CD14-positive monocyte (primary cell): ENCODE measurements at regions not wholly inside any gene's neighbourhood (a gene's known extent, or its start where the extent isn't known, plus 50 kb on each side); places are given as distances from the start of the nearest gene placed in this dataset.
"Not testable (repeated sequence)": the region's sequence is repeated elsewhere in the genome, so short reads cannot be mapped to it uniquely, and the experiment has no call there.

ENCODE experiments used
- DNase-seq, 3 donors: peaks; one replicate each; pipeline ENCODE4 v3.0.0-alpha.2; 2011 to 2022
- H2AFZ ChIP-seq: 2 replicates; pipeline ENCODE4 v1.6.0; 2012; ENCODE audit warnings: mild to moderate bottlenecking, low read depth, low read length, inconsistent platforms; ENCODE audit not compliant: insufficient read depth, poor library complexity, severe bottlenecking
- H3K27ac ChIP-seq, 2 donors: 1 replicate in 1 of 2; 2 replicates in 1 of 2; pipeline ENCODE4 v1.5.1; 2012 to 2013; ENCODE audit warnings: low read length in 2 of 2, control low read depth in 1 of 2, inconsistent platforms in 1 of 2, low read depth in 1 of 2, mild to moderate bottlenecking in 1 of 2
- H3K27me3 ChIP-seq, 2 donors: one replicate each; pipeline versions ENCODE4 v1.6.0 to v1.6.1; 2011 to 2013; ENCODE audit warnings: low read length in 2 of 2; ENCODE audit not compliant: control insufficient read depth in 2 of 2, insufficient read depth in 2 of 2
- H3K36me3 ChIP-seq, 2 donors: replicated peaks in 1 of 2; 1 replicate in 1 of 2; 2 replicates in 1 of 2; pipeline versions ENCODE4 v1.5.1 to v1.6.1; 2012 to 2013; ENCODE audit warnings: low read length in 2 of 2, control low read depth in 1 of 2, inconsistent platforms in 1 of 2, mild to moderate bottlenecking in 1 of 2; ENCODE audit not compliant: insufficient read depth in 2 of 2, control insufficient read depth in 1 of 2
- H3K4me1 ChIP-seq, 2 donors: 1 replicate in 1 of 2; 2 replicates in 1 of 2; pipeline versions ENCODE4 v1.5.1 to v1.6.1; 2012 to 2013; ENCODE audit warnings: low read length in 2 of 2, control low read depth in 1 of 2, inconsistent platforms in 1 of 2, mild to moderate bottlenecking in 1 of 2, moderate library complexity in 1 of 2; ENCODE audit not compliant: insufficient read depth in 2 of 2, control insufficient read depth in 1 of 2
- H3K4me2 ChIP-seq: replicated peaks from 2 replicates; pipeline ENCODE3; 2012; ENCODE audit warnings: low read length, moderate library complexity, mild to moderate bottlenecking; ENCODE audit not compliant: poor library complexity, severe bottlenecking; ENCODE audit errors: extremely low read depth
- H3K4me3 ChIP-seq, 3 experiments: fragments of 200-600 bp in 1 of 3; sonication (generic) in 1 of 3; replicated peaks in 1 of 3; 1 replicate in 2 of 3; 2 replicates in 1 of 3; pipeline ENCODE4 v1.5.1; 2011 to 2013; ENCODE audit warnings: low read length in 3 of 3, mild to moderate bottlenecking in 3 of 3, control low read depth in 2 of 3, low read depth in 2 of 3, inconsistent platforms in 1 of 3, moderate library complexity in 1 of 3
- H3K79me2 ChIP-seq: 2 replicates; pipeline ENCODE4 v1.6.0; 2012; ENCODE audit warnings: mild to moderate bottlenecking, control low read depth, inconsistent platforms, low read length, moderate library complexity; ENCODE audit not compliant: insufficient read depth
- H3K9ac ChIP-seq: 2 replicates; pipeline ENCODE4 v1.6.0; 2017; ENCODE audit warnings: low read length, mild to moderate bottlenecking; ENCODE audit not compliant: insufficient read depth, poor library complexity, severe bottlenecking
- H3K9me3 ChIP-seq, 2 donors: replicated peaks in 1 of 2; 1 replicate in 1 of 2; 2 replicates in 1 of 2; pipeline versions ENCODE4 v1.5.1 to v1.6.1; 2012 to 2013; ENCODE audit warnings: low read length in 2 of 2, control low read depth in 1 of 2; ENCODE audit not compliant: control insufficient read depth in 1 of 2, insufficient read depth in 1 of 2
- H4K20me1 ChIP-seq: 2 replicates; pipeline ENCODE4 v1.6.0; 2012; ENCODE audit warnings: mild to moderate bottlenecking, low read length, control low read depth, moderate library complexity; ENCODE audit not compliant: insufficient read depth
- H3K27ac Mint-ChIP-seq, 7 donors: one replicate each; pipeline ENCODE4 v1.8.0; 2020; ENCODE audit warnings: mild to moderate bottlenecking in 7 of 7, mixed read lengths in 7 of 7, moderate library complexity in 6 of 7, inconsistent platforms in 2 of 7
- H3K27me3 Mint-ChIP-seq, 3 donors: one replicate each; pipeline ENCODE4 v1.8.0; 2021 to 2022; ENCODE audit warnings: low read depth in 3 of 3, mild to moderate bottlenecking in 3 of 3, mixed read lengths in 3 of 3, moderate library complexity in 3 of 3, inconsistent platforms in 1 of 3
- H3K36me3 Mint-ChIP-seq, 2 donors: one replicate each; pipeline ENCODE4 v1.8.0; 2020; ENCODE audit warnings: mixed read lengths in 2 of 2, inconsistent platforms in 1 of 2, mild to moderate bottlenecking in 1 of 2
- H3K4me1 Mint-ChIP-seq: one replicate; pipeline ENCODE4 v1.8.0; 2020; ENCODE audit warnings: mild to moderate bottlenecking, mixed read lengths
- H3K4me3 Mint-ChIP-seq, 2 donors: one replicate each; pipeline ENCODE4 v1.8.0; 2020; ENCODE audit warnings: mild to moderate bottlenecking in 2 of 2, mixed read lengths in 2 of 2, moderate library complexity in 1 of 2
- H3K9me3 Mint-ChIP-seq, 7 donors: one replicate each; pipeline ENCODE4 v1.8.0; 2020 to 2022; ENCODE audit warnings: mixed read lengths in 7 of 7, mild to moderate bottlenecking in 6 of 7, moderate library complexity in 6 of 7, inconsistent platforms in 2 of 7
- CTCF ChIP-seq: fragments of 200-600 bp; IDR thresholded peaks from one replicate; pipeline ENCODE4 v1.8.0; 2022; ENCODE audit warnings: antibody characterized with exemption, mild to moderate bottlenecking
- WGBS: methylation state at CpG from one replicate; pipeline ENCODE4 v1.1.5; 2013; ENCODE audit warnings: missing lambda C conversion rate; ENCODE audit not compliant: insufficient coverage; 5-methylcytosine and 5-hydroxymethylcytosine counted together
- intact Hi-C, 2 donors: fragments of 100-400 bp; cut with micrococcal nuclease; formaldehyde crosslinking; loops; one replicate each; pipeline versions ENCODE4 v1.15.0 to v1.15.1; 2023

GRCh38 chr9:42388846-42389245 lies 205.4 kb downstream of the SPATA31A6 start:
- no peak for DNase-seq
- no peaks in the 10 kb centered on the region for H3K4me1 Mint-ChIP-seq
- no peaks in the 10 kb centered on the region for H4K20me1 ChIP-seq
- WGBS = 77% methylated on average over 5 of the region's 6 CpGs
- H3K27me3 ChIP-seq = no peaks in the 10 kb centered on the region
- no peaks in the 10 kb centered on the region for H3K36me3 ChIP-seq
- H3K4me2 ChIP-seq = no peak overlapping the region
- no peak overlapping the region for H3K4me3 Mint-ChIP-seq
- H3K79me2 ChIP-seq = no peaks in the 10 kb centered on the region
- intact Hi-C loops = no loop called here
- H3K4me3 ChIP-seq = no peak overlapping the region
- H3K27ac ChIP-seq = no peak overlapping the region
- no peaks in the 10 kb centered on the region for H3K36me3 Mint-ChIP-seq
- no peaks in the 10 kb centered on the region for H3K27me3 Mint-ChIP-seq
- H3K9me3 Mint-ChIP-seq = peaks cover 10 to 17% (median 12%) of the 10 kb centered on the region in 7 donors
- no peak overlapping the region for H2AFZ ChIP-seq
- no peak for TF ChIP-seq CTCF
- H3K9ac ChIP-seq = no peak overlapping the region
- no peak overlapping the region for H3K27ac Mint-ChIP-seq
- H3K4me1 ChIP-seq = no peaks in the 10 kb centered on the region
- H3K9me3 ChIP-seq = peaks cover 0 to 17% of the 10 kb centered on the region in 2 donors

GRCh38 chr9:42392773-42393455 lies 209.5 kb downstream of the SPATA31A6 start:
- H3K4me1 ChIP-seq, H3K9me3 ChIP-seq, H3K27me3 Mint-ChIP-seq, H4K20me1 ChIP-seq, H3K4me3 Mint-ChIP-seq, H3K36me3 ChIP-seq, H3K4me1 Mint-ChIP-seq, H3K9me3 Mint-ChIP-seq, H3K27me3 ChIP-seq, H3K36me3 Mint-ChIP-seq, H3K4me2 ChIP-seq, H3K79me2 ChIP-seq, H2AFZ ChIP-seq, H3K27ac ChIP-seq, H3K4me3 ChIP-seq, H3K9ac ChIP-seq, H3K27ac Mint-ChIP-seq, DNase-seq, intact Hi-C loops: not testable (repeated sequence)
- WGBS = 100% methylated on average over 1 of the region's 5 CpGs
